DND-41 (cell line): ENCODE measurements at regions not wholly inside any gene's neighbourhood (a gene's known extent, or its start where the extent isn't known, plus 50 kb on each side); places are given as distances from the start of the nearest gene placed in this dataset.

ENCODE experiments used
- ATAC-seq: fragments of 200-7000 bp; cut with Tn5 transposase; 3 replicates; pipeline ENCODE4 v1.9.1; 2021; ENCODE audit warnings: low read depth; ENCODE audit not compliant: insufficient read depth
- DNase-seq: peaks from one replicate; pipeline ENCODE4 v3.0.0-alpha.2; 2020
- H2AFZ ChIP-seq: 2 replicates; pipeline ENCODE4 v1.6.0; 2012; ENCODE audit warnings: low read depth, low read length
- H3K27ac ChIP-seq: 2 replicates; pipeline ENCODE4 v1.5.1; 2012; ENCODE audit warnings: low read length, inconsistent platforms
- H3K27me3 ChIP-seq: fragments of 200-600 bp; sonication (generic); 2 replicates; pipeline ENCODE4 v1.6.0; 2012; ENCODE audit warnings: low read length, mild to moderate bottlenecking, inconsistent platforms; ENCODE audit not compliant: insufficient read depth, poor library complexity
- H3K36me3 ChIP-seq: 2 replicates; pipeline ENCODE4 v1.5.1; 2012; ENCODE audit warnings: low read length, inconsistent platforms; ENCODE audit not compliant: insufficient read depth
- H3K4me1 ChIP-seq: 2 replicates; pipeline ENCODE4 v1.5.1; 2012; ENCODE audit warnings: mild to moderate bottlenecking, low read length; ENCODE audit not compliant: insufficient read depth
- H3K4me2 ChIP-seq: 2 replicates; pipeline ENCODE4 v1.6.0; 2012; ENCODE audit warnings: mild to moderate bottlenecking, moderate library complexity, low read length, inconsistent platforms; ENCODE audit not compliant: insufficient read depth
- H3K4me3 ChIP-seq, 2 experiments: fragments of 200-600 bp in 1 of 2; shearing (Covaris generic) in 1 of 2; 2 replicates each; pipeline ENCODE4 v1.5.1; 2012 to 2016; ENCODE audit warnings: inconsistent platforms in 2 of 2, low read length in 2 of 2, mild to moderate bottlenecking in 2 of 2, low read depth in 1 of 2, moderate library complexity in 1 of 2
- H3K79me2 ChIP-seq: 2 replicates; pipeline ENCODE4 v1.6.0; 2012; ENCODE audit warnings: low read length, inconsistent platforms; ENCODE audit not compliant: insufficient read depth
- H3K9ac ChIP-seq: 2 replicates; pipeline ENCODE4 v1.6.0; 2012; ENCODE audit warnings: low read depth, mild to moderate bottlenecking, inconsistent platforms, low read length, moderate library complexity
- H3K9me3 ChIP-seq: 2 replicates; pipeline ENCODE4 v1.5.1; 2012; ENCODE audit warnings: low read length, moderate library complexity, mild to moderate bottlenecking, inconsistent platforms; ENCODE audit not compliant: insufficient read depth, severe bottlenecking
- H4K20me1 ChIP-seq: 2 replicates; pipeline ENCODE4 v1.6.0; 2012; ENCODE audit warnings: low read length; ENCODE audit not compliant: insufficient read depth
- EZH2 ChIP-seq: IDR thresholded peaks from 3 replicates; pipeline ENCODE4 v1.6.1; 2012; ENCODE audit warnings: borderline replicate concordance, low read depth, mild to moderate bottlenecking, moderate library complexity, low read length, inconsistent platforms; ENCODE audit not compliant: severe bottlenecking
- TF ChIP-seq, protein P1 (sequence below): IDR thresholded peaks from 2 replicates; pipeline ENCODE4 v1.5.1; 2012; ENCODE audit warnings: borderline replicate concordance, low read length, moderate library complexity, mild to moderate bottlenecking; ENCODE audit not compliant: poor library complexity, severe bottlenecking; ENCODE audit errors: extremely low read depth

DNA sequence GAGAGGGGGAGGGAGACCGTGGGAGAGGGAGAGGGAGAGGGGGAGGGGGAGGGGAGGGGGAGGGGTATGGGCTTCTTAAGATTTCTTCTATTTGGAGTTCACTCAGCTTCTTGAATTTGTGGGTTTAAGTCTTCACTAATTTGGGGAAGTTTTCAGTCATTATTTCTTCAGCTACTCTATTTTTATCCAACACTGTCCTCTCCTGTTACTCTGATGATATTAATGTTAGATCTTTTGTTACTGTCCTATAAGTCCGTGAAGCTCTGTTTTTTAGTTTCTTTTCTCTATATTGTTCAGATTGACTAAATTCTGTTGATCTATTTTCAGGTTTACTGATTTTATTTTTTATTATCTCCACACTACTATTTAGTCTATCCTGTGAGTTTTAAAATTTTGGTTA, 351.5 kb upstream of the TPM1 start:
- Histone ChIP-seq H3K27me3 (no peaks in the 10 kb centered on the region), H3K9me3 (no peaks in the 10 kb centered on the region), H4K20me1 (no peaks in the 10 kb centered on the region), H3K79me2 (no peaks in the 10 kb centered on the region), H3K27ac (no peak overlapping the region), H3K36me3 (no peaks in the 10 kb centered on the region), H3K4me2 (no peak overlapping the region), H3K4me1 (no peaks in the 10 kb centered on the region), H3K9ac (no peak overlapping the region), H2AFZ (no peak overlapping the region), H3K4me3 (no peak overlapping the region)
- no peak for DNase-seq
- ATAC-seq: no peak
- TF ChIP-seq, protein P1, sequence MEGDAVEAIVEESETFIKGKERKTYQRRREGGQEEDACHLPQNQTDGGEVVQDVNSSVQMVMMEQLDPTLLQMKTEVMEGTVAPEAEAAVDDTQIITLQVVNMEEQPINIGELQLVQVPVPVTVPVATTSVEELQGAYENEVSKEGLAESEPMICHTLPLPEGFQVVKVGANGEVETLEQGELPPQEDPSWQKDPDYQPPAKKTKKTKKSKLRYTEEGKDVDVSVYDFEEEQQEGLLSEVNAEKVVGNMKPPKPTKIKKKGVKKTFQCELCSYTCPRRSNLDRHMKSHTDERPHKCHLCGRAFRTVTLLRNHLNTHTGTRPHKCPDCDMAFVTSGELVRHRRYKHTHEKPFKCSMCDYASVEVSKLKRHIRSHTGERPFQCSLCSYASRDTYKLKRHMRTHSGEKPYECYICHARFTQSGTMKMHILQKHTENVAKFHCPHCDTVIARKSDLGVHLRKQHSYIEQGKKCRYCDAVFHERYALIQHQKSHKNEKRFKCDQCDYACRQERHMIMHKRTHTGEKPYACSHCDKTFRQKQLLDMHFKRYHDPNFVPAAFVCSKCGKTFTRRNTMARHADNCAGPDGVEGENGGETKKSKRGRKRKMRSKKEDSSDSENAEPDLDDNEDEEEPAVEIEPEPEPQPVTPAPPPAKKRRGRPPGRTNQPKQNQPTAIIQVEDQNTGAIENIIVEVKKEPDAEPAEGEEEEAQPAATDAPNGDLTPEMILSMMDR: no peak
- TF ChIP-seq EZH2: no peak

DNA sequence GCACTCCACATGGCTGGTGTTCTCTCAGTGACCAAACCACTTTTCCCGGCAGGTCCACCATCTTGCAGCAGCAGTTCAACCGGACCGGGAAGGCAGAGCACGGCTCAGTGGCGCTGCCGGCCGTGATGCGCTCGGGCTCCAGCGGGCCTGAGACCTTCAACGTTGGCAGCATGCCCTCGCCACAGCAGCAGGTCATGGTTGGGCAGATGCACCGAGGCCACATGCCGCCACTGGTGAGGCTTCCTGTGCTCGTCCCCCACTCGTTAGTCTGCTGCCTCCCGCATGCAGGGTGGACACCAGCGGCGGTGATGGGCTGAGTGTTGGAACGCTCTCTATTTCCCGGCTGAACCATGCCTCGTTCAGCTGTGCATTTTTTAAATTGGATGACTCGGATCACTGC, 344.9 kb upstream of the TPM1 start:
- Histone ChIP-seq H3K9ac (no peak overlapping the region), H3K27me3 (no peaks in the 10 kb centered on the region), H3K4me3 (no peak overlapping the region), H3K4me1 (no peaks in the 10 kb centered on the region), H4K20me1 (no peaks in the 10 kb centered on the region), H3K36me3 (no peaks in the 10 kb centered on the region), H3K9me3 (no peaks in the 10 kb centered on the region), H3K4me2 (no peak overlapping the region), H3K79me2 (no peaks in the 10 kb centered on the region), H2AFZ (no peak overlapping the region), H3K27ac (no peak overlapping the region)
- ATAC-seq (no peak), DNase-seq (no peak)
- no peak for TF ChIP-seq EZH2
- TF ChIP-seq, protein P1: no peak

DNA sequence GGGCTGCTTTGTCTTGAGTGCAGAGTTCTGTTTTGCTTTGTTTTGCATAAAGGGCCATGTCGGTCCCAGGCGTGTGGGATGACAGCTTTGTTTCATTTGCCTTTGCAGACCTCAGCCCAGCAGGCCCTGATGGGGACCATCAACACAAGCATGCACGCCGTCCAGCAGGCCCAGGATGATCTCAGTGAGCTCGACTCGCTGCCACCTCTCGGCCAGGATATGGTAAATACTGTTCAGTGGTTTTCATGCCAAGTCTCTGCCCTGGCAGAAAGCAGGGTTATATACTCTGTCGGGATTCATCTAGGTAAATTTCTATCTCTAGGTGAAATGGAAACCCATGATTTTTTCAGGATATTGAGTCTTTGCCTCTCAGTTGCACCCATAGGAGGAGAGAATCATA, 343.9 kb upstream of the TPM1 start:
- H3K9me3 ChIP-seq: no peaks in the 10 kb centered on the region
- H4K20me1 ChIP-seq: no peaks in the 10 kb centered on the region
- no peak overlapping the region for H3K4me3 ChIP-seq
- no peaks in the 10 kb centered on the region for H3K27me3 ChIP-seq
- H3K4me2 ChIP-seq: no peak overlapping the region
- no peaks in the 10 kb centered on the region for H3K36me3 ChIP-seq
- ATAC-seq (no peak), DNase-seq (no peak)
- H3K79me2 ChIP-seq: no peaks in the 10 kb centered on the region
- no peak overlapping the region for H3K27ac ChIP-seq
- TF ChIP-seq, protein P1: no peak
- no peak for TF ChIP-seq EZH2
- no peak overlapping the region for H2AFZ ChIP-seq
- H3K4me1 ChIP-seq: no peaks in the 10 kb centered on the region
- H3K9ac ChIP-seq: no peak overlapping the region

DNA sequence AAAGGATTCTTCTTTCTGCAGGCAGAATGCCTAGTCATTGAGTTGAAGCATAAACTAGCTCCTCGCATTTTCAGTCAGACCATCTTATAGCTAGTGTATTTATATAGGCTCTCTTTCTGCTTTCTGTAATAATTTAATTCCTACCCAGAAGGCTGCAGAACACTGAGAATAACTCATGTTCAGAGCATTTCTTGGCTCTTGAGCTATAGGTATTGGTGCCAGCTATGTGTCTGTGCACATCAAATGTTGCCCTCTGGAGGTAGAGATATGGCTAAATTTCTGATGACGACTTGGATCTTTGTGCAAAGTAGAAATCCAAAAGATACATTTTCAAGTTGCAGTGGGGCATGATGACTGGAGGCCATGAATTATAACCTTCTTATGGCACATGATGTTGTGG, 336.2 kb upstream of the TPM1 start:
- Histone ChIP-seq H3K4me2 (no peak overlapping the region), H3K9ac (no peak overlapping the region), H3K27me3 (no peaks in the 10 kb centered on the region), H2AFZ (no peak overlapping the region), H3K27ac (no peak overlapping the region), H3K9me3 (no peaks in the 10 kb centered on the region), H3K36me3 (no peaks in the 10 kb centered on the region), H4K20me1 (no peaks in the 10 kb centered on the region; the same call in 1 of the 2 replicates), H3K4me3 (no peak overlapping the region), H3K79me2 (no peaks in the 10 kb centered on the region), H3K4me1 (no peaks in the 10 kb centered on the region)
- DNase-seq (no peak), ATAC-seq (no peak)
- TF ChIP-seq EZH2: no peak
- TF ChIP-seq, protein P1: no peak
